GM19035 (cell line): ENCODE measurements at regions not wholly inside any gene's neighbourhood (a gene's known extent, or its start where the extent isn't known, plus 50 kb on each side); places are given as distances from the start of the nearest gene placed in this dataset.

Experiments used
- ATAC-seq: cut with Tn5 transposase; IDR thresholded peaks from one replicate; pipeline ENCODE4 v1.9.1; 2021; ENCODE audit not compliant: unreplicated experiment

DNA sequence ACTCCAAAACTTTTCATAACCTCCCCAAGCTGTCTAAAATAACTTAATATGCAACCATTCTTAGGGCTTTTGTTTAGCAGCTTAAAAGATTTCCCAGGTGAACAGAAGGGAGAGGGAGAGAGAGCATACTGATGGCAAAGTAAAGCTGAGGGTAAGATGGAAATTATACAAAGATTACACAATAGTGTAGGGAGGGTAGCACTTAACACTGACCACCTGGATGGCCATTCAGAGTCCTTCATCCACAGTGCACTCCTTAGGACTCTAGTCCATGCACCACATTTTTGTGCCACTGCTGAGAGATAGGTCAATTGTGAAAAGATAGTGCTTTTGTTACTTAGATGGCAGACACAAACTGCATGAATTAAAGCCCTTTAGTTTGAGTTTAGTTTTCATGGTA, 574.6 kb downstream of the LMO4 start:
- no peak for ATAC-seq

DNA sequence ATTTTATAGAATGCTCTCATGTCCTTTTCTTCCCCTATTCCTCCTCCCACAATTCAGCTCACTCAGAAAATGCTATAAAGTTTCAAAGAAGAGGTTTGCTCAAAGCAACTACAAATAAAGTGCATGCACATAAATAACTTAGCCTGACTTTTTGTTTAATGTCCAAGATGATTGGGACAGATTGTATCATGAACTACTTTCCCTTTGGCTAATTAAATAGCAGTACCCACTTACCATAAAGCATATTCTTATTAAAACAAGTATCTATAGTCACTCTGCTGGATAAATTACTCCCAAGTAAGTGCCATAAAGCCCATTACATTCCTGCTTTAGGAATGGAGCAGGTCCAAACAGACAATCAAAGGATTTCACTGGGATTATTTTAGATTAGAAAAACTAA, 576.0 kb downstream of the LMO4 start:
- no peak for ATAC-seq

- no peak for ATAC-seq
Measured at GRCh38 chr1:87905651-87906050, 577.0 kb downstream of the LMO4 start.

- no peak for ATAC-seq
Measured at GRCh38 chr1:87906078-87906477, 577.4 kb downstream of the LMO4 start.

DNA sequence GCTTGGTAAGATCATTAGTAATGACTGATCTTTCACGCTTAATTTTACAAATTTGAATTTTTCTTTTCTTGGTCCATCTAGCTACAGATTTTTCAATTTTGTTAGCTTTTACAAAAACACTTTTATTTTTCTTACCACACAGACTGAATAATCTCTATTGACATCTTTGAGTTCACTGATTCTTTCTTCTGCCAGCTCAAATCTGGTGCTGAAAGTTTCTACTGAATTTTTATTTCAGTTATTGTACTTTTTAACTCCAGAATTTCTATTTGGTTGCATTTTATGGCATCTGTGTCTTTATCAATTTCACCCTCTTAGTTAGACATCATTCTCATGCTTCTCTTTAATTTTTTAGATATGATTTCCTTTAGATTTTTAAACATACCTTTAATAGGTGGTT, 584.7 kb downstream of the LMO4 start:
- no peak for ATAC-seq

DNA sequence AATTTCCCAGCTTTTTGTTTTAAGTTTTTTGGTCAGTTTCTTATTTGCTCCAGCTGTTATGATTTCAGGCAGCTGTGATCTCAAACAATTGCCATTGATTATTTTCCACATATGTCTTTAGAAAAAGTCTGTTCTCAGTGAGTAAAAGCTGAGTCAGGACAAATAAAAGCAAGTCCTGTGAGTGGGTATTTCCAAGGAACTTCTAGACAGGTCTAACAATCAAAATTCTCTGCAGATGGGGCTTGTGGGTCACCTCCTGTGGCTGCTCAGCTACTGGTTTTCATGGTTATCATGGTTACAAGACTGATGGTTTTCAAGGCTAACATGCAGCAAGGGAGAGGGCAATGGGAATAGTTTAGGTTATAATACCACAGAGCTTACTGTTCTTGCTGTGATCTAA, 585.7 kb downstream of the LMO4 start:
- ATAC-seq = no peak

DNA sequence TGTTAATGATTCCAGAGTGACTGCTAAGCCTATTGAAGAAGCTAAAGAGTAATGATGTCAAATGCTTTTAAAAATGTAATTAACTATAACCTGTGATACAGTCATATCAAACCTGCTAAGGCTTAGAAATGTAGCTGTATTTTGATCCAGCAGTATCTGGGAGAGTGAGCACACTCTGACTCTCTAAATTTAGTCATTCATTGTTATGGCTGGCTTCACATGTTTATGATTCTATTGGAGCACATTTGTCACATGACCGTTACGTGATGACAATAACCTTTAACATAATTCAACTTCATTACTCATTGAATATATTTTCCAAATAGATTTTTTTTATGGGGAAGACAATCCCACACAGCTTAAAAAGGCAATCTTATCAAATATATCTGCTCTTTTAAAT, 587.1 kb downstream of the LMO4 start:
- no peak for ATAC-seq

DNA sequence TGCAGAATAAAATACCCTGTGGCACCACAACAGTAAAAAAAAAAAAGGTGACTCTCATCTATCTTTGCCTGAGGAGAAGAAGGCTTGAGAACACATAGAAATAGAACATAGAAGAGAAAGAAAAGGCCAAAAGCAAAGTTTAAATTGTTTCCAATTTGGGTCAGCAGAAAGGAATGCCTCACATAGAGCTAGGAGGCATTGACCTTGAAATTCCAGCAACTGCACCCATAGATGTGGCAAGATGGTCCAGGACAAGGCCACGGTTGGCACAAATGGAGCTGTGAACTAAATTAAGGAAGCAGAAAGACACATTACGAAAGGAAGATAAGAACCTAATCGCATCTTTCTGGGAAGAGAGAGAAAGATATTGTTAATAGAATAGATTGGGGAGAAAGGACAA, 588.3 kb downstream of the LMO4 start:
- ATAC-seq = no peak

GRCh38 chr1:87918398-87918797, 589.7 kb downstream of the LMO4 start:
- ATAC-seq = no peak

DNA sequence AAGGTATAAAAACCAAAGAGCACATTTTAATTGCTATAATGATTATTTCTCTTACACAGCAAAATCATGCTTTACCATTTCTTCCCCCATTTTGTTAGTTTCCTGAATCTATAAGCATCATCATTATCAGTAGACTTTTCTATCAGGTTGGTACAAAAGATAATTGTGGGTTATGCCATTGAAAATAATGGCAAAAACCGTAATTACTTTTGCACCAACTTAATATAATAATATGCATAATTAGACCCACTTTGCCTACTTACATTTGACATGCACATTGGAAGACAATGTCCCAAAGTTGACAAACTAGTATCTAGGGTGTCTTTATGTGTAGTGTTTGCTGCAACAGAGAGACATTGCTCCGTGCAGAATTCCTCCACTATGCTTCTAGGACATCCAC, 594.2 kb downstream of the LMO4 start:
- ATAC-seq = no peak

DNA sequence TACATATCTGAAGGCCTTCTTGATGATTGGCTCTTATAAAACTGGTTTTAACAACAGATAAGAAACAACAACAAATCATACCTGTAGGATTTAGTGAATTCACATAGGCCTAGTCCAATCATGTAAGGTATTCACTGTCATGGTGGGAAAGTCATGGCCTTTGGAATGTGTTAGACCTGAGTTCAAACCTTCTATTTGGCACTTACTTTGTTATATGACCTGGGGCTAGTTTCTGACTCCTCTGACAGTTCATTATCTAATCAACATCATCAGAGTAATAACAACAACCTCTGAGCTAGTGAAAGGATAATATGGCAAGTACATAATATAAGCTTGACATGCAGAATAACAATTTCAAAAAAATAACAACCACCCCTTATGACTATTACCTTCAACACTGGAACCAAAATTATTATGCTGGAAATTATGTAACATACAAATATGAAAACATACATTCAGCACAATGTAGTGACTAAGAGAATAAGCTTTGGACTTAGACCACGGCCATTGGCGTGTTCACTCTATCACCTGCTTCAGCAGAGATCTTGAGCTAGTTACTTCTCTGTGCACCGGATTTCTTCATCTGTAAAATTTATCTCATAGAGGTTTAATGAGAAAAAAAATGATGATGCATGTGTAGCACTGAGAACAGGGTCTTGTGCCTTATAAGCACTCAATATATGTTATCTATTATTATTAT, 597.6 kb downstream of the LMO4 start:
- no peak for ATAC-seq

DNA sequence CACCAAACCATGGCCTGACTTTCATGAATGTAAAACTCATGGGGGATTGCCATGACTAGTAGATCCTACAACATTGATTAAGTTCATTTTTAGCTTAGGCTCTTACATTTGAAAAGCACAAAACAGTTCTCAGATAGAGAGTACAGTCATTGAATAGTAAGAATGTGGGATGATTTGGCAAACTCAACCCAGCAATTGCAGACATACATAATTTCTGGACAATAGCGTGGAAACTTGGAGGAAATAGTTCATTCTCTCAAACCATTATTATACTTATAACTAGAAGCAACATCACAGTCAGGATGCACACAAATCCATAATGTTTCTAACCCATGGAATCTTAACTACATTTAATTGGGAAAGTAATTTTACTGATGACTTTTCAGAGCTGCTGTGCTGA, 598.2 kb downstream of the LMO4 start:
- no peak for ATAC-seq

DNA sequence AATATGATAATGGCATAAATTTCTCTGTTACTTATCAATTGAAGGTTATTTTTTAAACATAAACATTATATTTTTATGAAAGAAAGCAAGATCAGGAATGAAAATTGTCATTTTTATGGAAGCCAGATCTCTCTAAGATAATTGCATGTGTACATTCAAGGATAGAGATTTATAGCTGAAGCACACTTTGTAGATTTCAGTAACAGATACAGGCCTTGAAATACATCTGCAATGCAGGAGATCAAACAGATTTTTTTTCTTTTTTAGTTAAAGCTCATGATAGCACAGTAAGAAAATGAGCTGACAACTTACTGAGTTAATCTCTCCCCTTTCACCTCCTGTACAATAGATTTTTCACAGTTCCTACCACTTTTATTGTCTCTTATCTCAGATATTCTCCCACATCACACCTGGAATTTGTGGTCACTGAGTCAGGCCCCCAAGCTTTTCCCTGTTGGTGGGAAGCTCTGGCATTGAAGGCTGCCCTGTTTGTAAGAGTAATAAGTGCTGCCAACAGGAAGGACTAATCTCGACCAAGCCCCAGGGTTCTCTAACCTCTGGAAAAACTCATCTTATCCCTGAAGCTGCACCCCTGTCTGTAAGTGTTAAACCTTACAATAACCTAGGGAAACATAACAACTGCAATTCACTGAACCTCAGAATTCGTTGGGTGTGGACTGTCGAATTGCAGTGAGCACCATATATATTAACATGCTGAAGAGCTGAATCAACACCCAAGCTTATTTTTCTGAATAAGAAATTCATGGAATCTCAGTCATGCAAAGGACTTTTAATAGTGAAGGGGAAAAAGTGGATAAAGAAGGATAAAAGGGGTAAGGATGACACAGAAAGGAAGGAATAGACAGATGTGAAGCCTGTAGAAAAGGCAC, 599.0 kb downstream of the LMO4 start:
- ATAC-seq = no peak

DNA sequence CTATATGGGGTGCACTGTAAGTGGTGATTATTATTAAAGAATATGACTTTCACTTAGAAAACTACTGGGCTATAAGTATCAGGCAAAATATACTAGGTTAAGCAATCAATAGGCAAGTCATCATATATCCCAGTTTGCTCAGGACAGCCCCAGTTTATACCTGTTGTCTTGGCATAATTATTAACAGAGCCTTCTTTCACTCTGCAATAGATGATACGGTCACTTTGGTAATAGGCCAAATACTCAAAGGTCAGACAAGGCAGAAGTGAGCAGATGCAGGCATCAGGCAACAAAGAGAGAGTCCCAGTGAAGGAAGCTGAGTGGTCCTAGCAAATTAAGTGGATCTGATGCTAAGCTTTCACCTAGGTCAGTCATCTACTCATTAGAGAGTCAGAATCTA, 599.9 kb downstream of the LMO4 start:
- no peak for ATAC-seq

- no peak for ATAC-seq
Measured at GRCh38 chr1:87929906-87930305, 601.2 kb downstream of the LMO4 start.

DNA sequence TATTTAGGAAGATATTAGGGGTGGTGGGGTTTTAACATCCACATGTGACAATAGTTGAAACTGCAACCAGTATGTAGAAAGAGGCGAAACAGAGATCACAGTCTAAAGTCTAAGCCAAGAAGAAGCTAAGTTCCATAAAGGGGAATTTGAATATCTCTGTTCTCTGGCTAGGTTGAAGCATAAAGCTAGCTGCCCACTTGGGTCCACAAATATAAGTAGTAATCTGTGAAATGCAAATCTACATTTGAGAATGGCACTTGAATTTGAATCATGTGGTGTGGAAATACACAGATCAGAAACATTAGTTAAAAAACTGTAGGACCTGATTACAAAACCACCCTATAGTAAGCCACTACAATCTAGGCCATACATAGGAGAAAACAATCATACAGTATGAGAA, 602.1 kb downstream of the LMO4 start:
- no peak for ATAC-seq

- no peak for ATAC-seq
Measured at GRCh38 chr1:87933171-87933570, 604.5 kb downstream of the LMO4 start.

- no peak for ATAC-seq
Measured at GRCh38 chr1:87935130-87935529, 606.5 kb downstream of the LMO4 start.

- ATAC-seq = no peak
Measured at GRCh38 chr1:87937831-87938395, 609.2 kb downstream of the LMO4 start.

DNA sequence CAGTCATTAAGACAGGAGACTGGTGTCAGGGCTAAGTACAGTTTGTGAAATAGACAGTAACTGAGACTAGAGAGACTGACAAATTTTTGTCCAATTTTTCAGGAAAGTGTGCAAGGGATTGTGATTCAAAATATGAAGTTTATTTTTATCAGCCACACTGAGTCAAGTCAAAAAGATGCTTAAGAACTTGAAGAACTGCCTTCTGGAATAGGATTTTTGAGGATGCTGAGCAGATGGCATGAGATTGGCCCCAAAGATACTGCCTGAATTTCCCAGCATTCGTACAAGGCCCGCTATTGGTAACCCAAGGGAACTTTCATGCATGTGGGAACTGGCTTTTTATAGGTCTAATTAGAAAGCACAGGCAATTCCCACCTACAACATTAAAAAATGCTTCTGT, 610.0 kb downstream of the LMO4 start:
- ATAC-seq = no peak

DNA sequence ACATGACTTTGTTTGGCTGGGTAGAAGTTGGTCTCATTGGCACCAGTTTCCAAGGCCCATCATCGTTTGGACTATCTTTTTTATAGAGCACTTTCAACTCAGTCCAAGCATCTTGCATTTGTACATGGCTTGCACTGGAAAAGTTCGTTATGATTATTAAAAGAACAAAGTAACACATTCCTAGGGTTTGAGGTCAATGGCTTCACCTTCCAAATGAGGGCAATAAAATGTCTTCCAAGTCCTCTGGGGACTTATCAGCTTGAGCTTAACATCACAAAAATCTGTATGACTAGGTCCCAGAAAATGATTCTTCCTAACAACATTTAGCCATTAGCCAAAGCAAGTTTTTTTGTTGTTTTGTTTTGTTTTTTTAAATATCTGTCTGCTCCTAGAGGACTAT, 610.8 kb downstream of the LMO4 start:
- ATAC-seq = no peak

GRCh38 chr1:87940421-87940820, 611.7 kb downstream of the LMO4 start:
- no peak for ATAC-seq
